RWPE2 (cell line): ENCODE measurements at regions not wholly inside any gene's neighbourhood (a gene's known extent, or its start where the extent isn't known, plus 50 kb on each side); places are given as distances from the start of the nearest gene placed in this dataset.

ENCODE experiments used
- ATAC-seq: fragments of 200-7000 bp; cut with Tn5 transposase; 3 replicates; pipeline ENCODE4 v1.9.1; 2021; ENCODE audit warnings: low read depth
- DNase-seq: peaks from one replicate; pipeline ENCODE4 v3.0.0-alpha.2; 2020; ENCODE audit warnings: low spot score
- H3K27ac ChIP-seq: fragments of 450-650 bp; 2 replicates; pipeline ENCODE4 v1.5.1; 2017; ENCODE audit warnings: mild to moderate bottlenecking; ENCODE audit not compliant: poor library complexity, severe bottlenecking
- H3K27me3 ChIP-seq: fragments of 250-450 bp; sonication (Bioruptor Pico); 2 replicates; pipeline ENCODE4 v1.5.1; 2021; ENCODE audit warnings: mild to moderate bottlenecking, moderate library complexity; ENCODE audit not compliant: insufficient read depth, poor library complexity, severe bottlenecking
- H3K36me3 ChIP-seq: fragments of 250-450 bp; sonication (Bioruptor Pico); 2 replicates; pipeline ENCODE4 v1.5.1; 2020; ENCODE audit warnings: low read depth, mild to moderate bottlenecking, moderate library complexity
- H3K4me1 ChIP-seq: fragments of 250-450 bp; sonication (Bioruptor Pico); 2 replicates; pipeline ENCODE4 v1.5.1; 2021; ENCODE audit warnings: mild to moderate bottlenecking, moderate library complexity; ENCODE audit not compliant: insufficient read depth, poor library complexity, severe bottlenecking
- H3K4me3 ChIP-seq: fragments of 250-450 bp; sonication (Bioruptor Pico); 2 replicates; pipeline ENCODE4 v1.5.1; 2021; ENCODE audit warnings: mild to moderate bottlenecking, moderate library complexity; ENCODE audit not compliant: severe bottlenecking
- H3K9me3 ChIP-seq: fragments of 250-450 bp; sonication (Bioruptor Pico); 2 replicates; pipeline ENCODE4 v1.5.1; 2021; ENCODE audit warnings: mild to moderate bottlenecking, moderate library complexity; ENCODE audit not compliant: severe bottlenecking
- TF ChIP-seq, protein P1 (sequence below): fragments of 450-650 bp; IDR thresholded peaks from one replicate; pipeline ENCODE4 v1.5.1; 2017; ENCODE audit warnings: mild to moderate bottlenecking, moderate library complexity; ENCODE audit not compliant: poor library complexity, severe bottlenecking

DNA sequence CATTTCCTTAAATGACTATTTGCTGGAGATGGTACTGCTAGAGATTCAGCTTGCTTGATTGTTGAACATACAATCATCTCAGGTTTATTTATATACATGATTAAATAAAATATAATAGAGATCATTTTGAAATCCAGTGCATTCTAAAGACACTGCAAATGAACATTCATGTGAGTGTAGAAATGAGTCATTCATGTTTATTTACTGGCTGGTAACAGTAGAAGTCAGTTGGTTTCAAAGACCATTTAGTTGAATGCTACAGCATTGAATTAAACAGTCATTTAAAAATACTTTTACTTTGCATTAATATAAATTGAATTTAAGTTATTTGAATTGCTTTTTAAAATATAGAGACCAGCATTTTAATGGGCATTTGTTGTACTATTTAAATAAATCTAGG, 551.9 kb upstream of the GOLIM4 start:
- Histone ChIP-seq H3K27me3 (no peaks in the 10 kb centered on the region), H3K9me3 (no peaks in the 10 kb centered on the region), H3K4me1 (no peaks in the 10 kb centered on the region), H3K36me3 (no peaks in the 10 kb centered on the region), H3K27ac (no peak overlapping the region), H3K4me3 (no peak overlapping the region)
- TF ChIP-seq, protein P1, sequence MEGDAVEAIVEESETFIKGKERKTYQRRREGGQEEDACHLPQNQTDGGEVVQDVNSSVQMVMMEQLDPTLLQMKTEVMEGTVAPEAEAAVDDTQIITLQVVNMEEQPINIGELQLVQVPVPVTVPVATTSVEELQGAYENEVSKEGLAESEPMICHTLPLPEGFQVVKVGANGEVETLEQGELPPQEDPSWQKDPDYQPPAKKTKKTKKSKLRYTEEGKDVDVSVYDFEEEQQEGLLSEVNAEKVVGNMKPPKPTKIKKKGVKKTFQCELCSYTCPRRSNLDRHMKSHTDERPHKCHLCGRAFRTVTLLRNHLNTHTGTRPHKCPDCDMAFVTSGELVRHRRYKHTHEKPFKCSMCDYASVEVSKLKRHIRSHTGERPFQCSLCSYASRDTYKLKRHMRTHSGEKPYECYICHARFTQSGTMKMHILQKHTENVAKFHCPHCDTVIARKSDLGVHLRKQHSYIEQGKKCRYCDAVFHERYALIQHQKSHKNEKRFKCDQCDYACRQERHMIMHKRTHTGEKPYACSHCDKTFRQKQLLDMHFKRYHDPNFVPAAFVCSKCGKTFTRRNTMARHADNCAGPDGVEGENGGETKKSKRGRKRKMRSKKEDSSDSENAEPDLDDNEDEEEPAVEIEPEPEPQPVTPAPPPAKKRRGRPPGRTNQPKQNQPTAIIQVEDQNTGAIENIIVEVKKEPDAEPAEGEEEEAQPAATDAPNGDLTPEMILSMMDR = no peak
- DNase-seq = no peak
- no peak; the same call in 2 of the 3 replicates for ATAC-seq

DNA sequence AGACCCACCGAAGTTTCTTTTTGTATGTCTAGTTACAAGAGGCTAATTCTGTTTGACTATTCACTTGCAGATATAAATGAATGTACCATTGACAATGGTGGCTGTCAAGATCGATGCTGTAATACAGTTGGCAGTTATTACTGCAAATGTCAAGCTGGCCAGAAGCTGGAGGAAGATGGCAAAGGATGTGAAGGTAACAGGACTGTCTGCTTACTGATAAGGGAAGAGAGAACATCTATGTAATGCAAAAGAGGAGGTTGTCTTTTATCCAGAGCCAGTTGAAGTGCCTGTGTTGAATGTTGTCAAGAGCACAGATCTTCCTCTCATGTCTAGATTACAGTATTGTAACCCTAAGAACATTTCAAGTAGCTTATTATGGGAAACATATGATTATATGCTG, 549.5 kb upstream of the GOLIM4 start:
- Histone ChIP-seq H3K4me3 (no peak overlapping the region), H3K27ac (no peak overlapping the region), H3K9me3 (no peaks in the 10 kb centered on the region), H3K4me1 (no peaks in the 10 kb centered on the region), H3K27me3 (no peaks in the 10 kb centered on the region), H3K36me3 (no peaks in the 10 kb centered on the region)
- no peak for DNase-seq
- TF ChIP-seq, protein P1 = no peak
- no peak for ATAC-seq

DNA sequence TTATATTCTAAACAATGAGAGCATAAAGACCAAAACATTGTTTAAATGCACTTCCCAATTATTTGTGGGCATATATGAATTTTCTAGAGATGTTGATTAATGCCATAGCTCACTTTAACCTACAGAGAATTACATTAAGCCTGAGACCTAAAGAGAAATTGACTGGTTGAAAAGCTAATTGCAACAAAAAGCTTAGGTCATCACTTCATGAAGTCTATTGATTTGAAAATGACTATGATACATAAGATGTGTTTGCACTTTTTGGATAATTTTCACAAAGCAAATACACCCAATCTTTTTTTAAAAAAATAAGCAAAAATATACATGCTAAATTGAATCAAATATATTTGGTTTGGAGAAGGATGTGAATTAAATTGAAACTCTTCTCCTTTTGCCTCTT, 532.8 kb upstream of the GOLIM4 start:
- no peak overlapping the region for H3K27ac ChIP-seq
- ATAC-seq (no peak), DNase-seq (no peak)
- no peaks in the 10 kb centered on the region for H3K4me1 ChIP-seq
- H3K4me3 ChIP-seq = no peak overlapping the region
- H3K9me3 ChIP-seq = no peaks in the 10 kb centered on the region
- TF ChIP-seq, protein P1 = no peak
- no peaks in the 10 kb centered on the region for H3K27me3 ChIP-seq
- no peaks in the 10 kb centered on the region for H3K36me3 ChIP-seq

DNA sequence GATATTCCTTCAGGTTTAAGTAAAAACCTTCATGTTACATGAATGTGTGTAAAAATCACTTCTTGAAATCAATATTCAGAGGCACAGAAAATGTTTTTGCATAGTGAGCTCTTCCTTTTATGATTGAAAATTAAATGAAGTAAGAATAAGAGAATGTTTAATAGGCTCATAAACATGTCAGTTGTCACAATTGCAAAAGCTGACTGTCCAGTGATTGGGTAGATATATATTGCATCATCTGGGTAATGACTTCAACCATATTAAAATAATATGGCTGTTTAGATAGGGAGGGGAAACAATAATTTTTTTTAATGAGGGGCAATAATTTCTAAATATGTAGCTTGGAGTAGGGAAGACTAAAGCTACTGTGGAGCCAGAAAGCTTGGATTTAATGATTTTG, 529.8 kb upstream of the GOLIM4 start:
- TF ChIP-seq, protein P1 = no peak
- no peak overlapping the region for H3K4me3 ChIP-seq
- H3K27me3 ChIP-seq = no peaks in the 10 kb centered on the region
- H3K9me3 ChIP-seq = no peaks in the 10 kb centered on the region
- no peak for ATAC-seq
- DNase-seq = no peak
- H3K27ac ChIP-seq = no peak overlapping the region
- H3K36me3 ChIP-seq = no peaks in the 10 kb centered on the region
- no peaks in the 10 kb centered on the region for H3K4me1 ChIP-seq

DNA sequence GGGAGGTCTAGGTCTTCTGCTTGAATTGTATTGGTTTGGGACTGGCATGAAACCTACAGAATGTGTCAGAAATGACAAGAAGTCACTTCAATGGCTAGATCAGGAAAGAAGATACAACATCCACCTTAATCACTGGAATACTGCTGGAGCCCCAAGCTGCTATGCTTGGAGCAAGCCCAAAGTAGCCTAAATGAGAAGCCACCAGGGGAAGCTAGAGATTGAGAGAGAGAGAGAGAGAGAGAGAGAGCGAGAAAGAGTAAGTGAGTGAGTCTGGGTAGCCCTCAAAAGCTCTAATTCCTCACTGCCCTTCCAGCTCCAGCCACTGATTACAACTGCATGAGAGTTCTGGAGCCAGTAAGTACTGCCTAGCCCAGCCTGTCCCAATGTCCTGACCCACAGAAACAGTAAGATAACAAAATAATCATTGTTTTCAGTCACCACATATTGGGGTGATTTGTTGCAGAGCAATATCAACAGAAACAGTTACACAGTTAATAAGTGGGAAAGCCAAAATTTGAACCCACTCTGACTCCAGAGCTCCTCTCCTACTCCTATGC, 529.2 kb upstream of the GOLIM4 start:
- no peak overlapping the region for H3K4me3 ChIP-seq
- no peaks in the 10 kb centered on the region for H3K4me1 ChIP-seq
- DNase-seq (no peak), ATAC-seq (no peak)
- H3K36me3 ChIP-seq = no peaks in the 10 kb centered on the region
- H3K27me3 ChIP-seq = no peaks in the 10 kb centered on the region
- H3K9me3 ChIP-seq = no peaks in the 10 kb centered on the region
- TF ChIP-seq, protein P1 = no peak
- no peak overlapping the region for H3K27ac ChIP-seq
